RWPE2 (cell line): ENCODE measurements at regions not wholly inside any gene's neighbourhood (a gene's known extent, or its start where the extent isn't known, plus 50 kb on each side); places are given as distances from the start of the nearest gene placed in this dataset.

Experiments
- ATAC-seq: fragments of 200-7000 bp; cut with Tn5 transposase; 3 replicates; pipeline ENCODE4 v1.9.1; 2021; ENCODE audit warnings: low read depth
- DNase-seq: peaks from one replicate; pipeline ENCODE4 v3.0.0-alpha.2; 2020; ENCODE audit warnings: low spot score
- H3K27ac ChIP-seq: fragments of 450-650 bp; 2 replicates; pipeline ENCODE4 v1.5.1; 2017; ENCODE audit warnings: mild to moderate bottlenecking; ENCODE audit not compliant: poor library complexity, severe bottlenecking
- H3K27me3 ChIP-seq: fragments of 250-450 bp; sonication (Bioruptor Pico); 2 replicates; pipeline ENCODE4 v1.5.1; 2021; ENCODE audit warnings: mild to moderate bottlenecking, moderate library complexity; ENCODE audit not compliant: insufficient read depth, poor library complexity, severe bottlenecking
- H3K36me3 ChIP-seq: fragments of 250-450 bp; sonication (Bioruptor Pico); 2 replicates; pipeline ENCODE4 v1.5.1; 2020; ENCODE audit warnings: low read depth, mild to moderate bottlenecking, moderate library complexity
- H3K4me1 ChIP-seq: fragments of 250-450 bp; sonication (Bioruptor Pico); 2 replicates; pipeline ENCODE4 v1.5.1; 2021; ENCODE audit warnings: mild to moderate bottlenecking, moderate library complexity; ENCODE audit not compliant: insufficient read depth, poor library complexity, severe bottlenecking
- H3K4me3 ChIP-seq: fragments of 250-450 bp; sonication (Bioruptor Pico); 2 replicates; pipeline ENCODE4 v1.5.1; 2021; ENCODE audit warnings: mild to moderate bottlenecking, moderate library complexity; ENCODE audit not compliant: severe bottlenecking
- H3K9me3 ChIP-seq: fragments of 250-450 bp; sonication (Bioruptor Pico); 2 replicates; pipeline ENCODE4 v1.5.1; 2021; ENCODE audit warnings: mild to moderate bottlenecking, moderate library complexity; ENCODE audit not compliant: severe bottlenecking
- TF ChIP-seq, protein P1 (sequence below): fragments of 450-650 bp; IDR thresholded peaks from one replicate; pipeline ENCODE4 v1.5.1; 2017; ENCODE audit warnings: mild to moderate bottlenecking, moderate library complexity; ENCODE audit not compliant: poor library complexity, severe bottlenecking

GRCh38 chr3:20878691-20879090 lies 692.7 kb upstream of the SGO1 start:
- Histone ChIP-seq H3K27me3 (no peaks in the 10 kb centered on the region), H3K9me3 (no peaks in the 10 kb centered on the region), H3K4me3 (no peak overlapping the region), H3K4me1 (no peaks in the 10 kb centered on the region), H3K27ac (no peak overlapping the region), H3K36me3 (no peaks in the 10 kb centered on the region)
- DNase-seq, result no peak
- TF ChIP-seq, protein P1, sequence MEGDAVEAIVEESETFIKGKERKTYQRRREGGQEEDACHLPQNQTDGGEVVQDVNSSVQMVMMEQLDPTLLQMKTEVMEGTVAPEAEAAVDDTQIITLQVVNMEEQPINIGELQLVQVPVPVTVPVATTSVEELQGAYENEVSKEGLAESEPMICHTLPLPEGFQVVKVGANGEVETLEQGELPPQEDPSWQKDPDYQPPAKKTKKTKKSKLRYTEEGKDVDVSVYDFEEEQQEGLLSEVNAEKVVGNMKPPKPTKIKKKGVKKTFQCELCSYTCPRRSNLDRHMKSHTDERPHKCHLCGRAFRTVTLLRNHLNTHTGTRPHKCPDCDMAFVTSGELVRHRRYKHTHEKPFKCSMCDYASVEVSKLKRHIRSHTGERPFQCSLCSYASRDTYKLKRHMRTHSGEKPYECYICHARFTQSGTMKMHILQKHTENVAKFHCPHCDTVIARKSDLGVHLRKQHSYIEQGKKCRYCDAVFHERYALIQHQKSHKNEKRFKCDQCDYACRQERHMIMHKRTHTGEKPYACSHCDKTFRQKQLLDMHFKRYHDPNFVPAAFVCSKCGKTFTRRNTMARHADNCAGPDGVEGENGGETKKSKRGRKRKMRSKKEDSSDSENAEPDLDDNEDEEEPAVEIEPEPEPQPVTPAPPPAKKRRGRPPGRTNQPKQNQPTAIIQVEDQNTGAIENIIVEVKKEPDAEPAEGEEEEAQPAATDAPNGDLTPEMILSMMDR, result no peak
- ATAC-seq, result no peak

- no peaks in the 10 kb centered on the region for H3K27me3 ChIP-seq
- ATAC-seq (no peak), DNase-seq (no peak)
- no peak overlapping the region for H3K27ac ChIP-seq
- H3K4me1 ChIP-seq, result no peaks in the 10 kb centered on the region
- no peaks in the 10 kb centered on the region for H3K36me3 ChIP-seq
- no peak overlapping the region for H3K4me3 ChIP-seq
- TF ChIP-seq, protein P1, result no peak
- H3K9me3 ChIP-seq, result no peaks in the 10 kb centered on the region
These were observed 687.2 kb upstream of the SGO1 start for GRCh38 chr3:20873235-20873634.

GRCh38 chr3:20870106-20870899 lies 684.3 kb upstream of the SGO1 start:
- ATAC-seq, result no peak
- no peak for DNase-seq
- H3K4me3 ChIP-seq, result no peak overlapping the region
- no peaks in the 10 kb centered on the region for H3K36me3 ChIP-seq
- H3K27me3 ChIP-seq, result no peaks in the 10 kb centered on the region
- no peak overlapping the region for H3K27ac ChIP-seq
- no peaks in the 10 kb centered on the region for H3K4me1 ChIP-seq
- TF ChIP-seq, protein P1, result no peak
- no peaks in the 10 kb centered on the region for H3K9me3 ChIP-seq

DNA sequence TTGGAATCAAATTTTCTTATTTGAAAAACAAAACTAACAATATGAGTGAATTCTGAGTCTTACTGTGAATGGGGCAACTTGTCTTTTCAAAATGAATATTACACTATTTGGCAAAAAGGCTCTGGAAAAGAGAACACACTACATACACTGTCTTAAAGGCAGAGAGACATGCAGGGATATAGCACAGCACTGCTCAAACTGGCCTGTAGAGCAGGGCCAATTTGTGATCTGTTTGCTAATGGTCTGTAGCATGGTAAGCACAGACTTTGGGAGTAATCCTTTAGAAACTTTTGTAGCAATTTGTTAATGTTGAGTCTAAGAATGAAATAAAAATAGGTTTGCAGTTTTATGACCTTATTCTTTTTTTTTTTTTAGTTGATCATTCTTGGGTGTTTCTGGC lies 679.8 kb upstream of the SGO1 start:
- no peak for DNase-seq
- Histone ChIP-seq H3K27ac (no peak overlapping the region), H3K4me3 (no peak overlapping the region), H3K36me3 (no peaks in the 10 kb centered on the region), H3K9me3 (no peaks in the 10 kb centered on the region), H3K4me1 (no peaks in the 10 kb centered on the region), H3K27me3 (no peaks in the 10 kb centered on the region)
- no peak for ATAC-seq
- TF ChIP-seq, protein P1, result no peak

- no peak overlapping the region for H3K4me3 ChIP-seq
- TF ChIP-seq, protein P1, result no peak
- no peaks in the 10 kb centered on the region for H3K4me1 ChIP-seq
- H3K27me3 ChIP-seq, result no peaks in the 10 kb centered on the region
- H3K27ac ChIP-seq, result no peak overlapping the region
- peaks cover 4% of the 10 kb centered on the region for H3K9me3 ChIP-seq
- DNase-seq (no peak), ATAC-seq (no peak)
- no peaks in the 10 kb centered on the region for H3K36me3 ChIP-seq
These were observed 675.4 kb upstream of the SGO1 start for GRCh38 chr3:20861454-20861853.
